NOMO-1 (cell line): ENCODE measurements at regions not wholly inside any gene's neighbourhood (a gene's known extent, or its start where the extent isn't known, plus 50 kb on each side); places are given as distances from the start of the nearest gene placed in this dataset.
"Not testable (repeated sequence)": the region's sequence is repeated elsewhere in the genome, so short reads cannot be mapped to it uniquely, and the experiment has no call there.

ENCODE experiments used
- DNase-seq, 2 experiments: peaks; one replicate each; lab custom pipeline; 2025; ENCODE audit not compliant: unreplicated experiment in 2 of 2; lab: John Stamatoyannopoulos, UW

DNA sequence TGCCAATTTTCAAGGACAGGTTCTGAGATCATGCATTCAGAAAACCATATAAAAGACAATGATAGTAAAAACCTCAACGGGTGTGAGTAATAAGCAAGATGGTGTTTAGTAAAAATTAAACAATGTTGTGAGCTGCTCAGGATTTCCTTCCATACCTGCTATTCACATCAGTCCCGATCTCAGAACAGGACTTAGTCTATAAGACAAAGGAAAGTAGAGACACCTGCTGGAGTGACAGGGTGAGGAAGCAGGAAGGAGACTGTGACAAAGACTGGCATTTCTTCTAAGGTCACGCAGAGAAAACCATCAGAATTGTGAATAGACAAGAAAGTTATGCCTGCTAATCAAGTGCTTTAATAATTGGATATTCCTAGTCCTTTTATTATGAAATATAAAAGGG, 648.0 kb downstream of the DACH1 start:
- no peak for DNase-seq

GRCh38 chr13:71217827-71218226, 649.2 kb downstream of the DACH1 start:
- DNase-seq, result no peak

GRCh38 chr13:71214821-71215220, 652.2 kb downstream of the DACH1 start:
- no peak for DNase-seq

DNA sequence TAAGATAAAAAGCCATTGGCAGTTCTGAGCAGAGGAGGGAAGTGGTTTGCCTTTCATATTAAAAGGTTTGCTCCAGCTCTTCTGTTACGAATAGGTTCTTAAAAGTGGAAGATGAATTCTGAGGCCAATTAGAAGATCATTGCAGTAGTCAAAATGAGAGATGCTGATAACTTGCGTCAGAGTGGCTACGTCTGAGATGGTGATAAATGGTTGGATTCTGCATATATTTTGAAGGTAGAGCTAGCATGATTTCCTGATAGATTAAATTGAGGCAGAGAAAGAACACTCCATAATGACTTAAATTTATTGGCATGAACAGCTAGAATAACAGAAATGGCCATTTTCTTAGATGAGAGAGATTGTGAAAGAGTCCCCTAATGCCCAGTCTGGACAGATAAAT, 652.6 kb downstream of the DACH1 start:
- DNase-seq, result no peak

- no peak for DNase-seq
These were observed 653.7 kb downstream of the DACH1 start for GRCh38 chr13:71213252-71213821.

DNA sequence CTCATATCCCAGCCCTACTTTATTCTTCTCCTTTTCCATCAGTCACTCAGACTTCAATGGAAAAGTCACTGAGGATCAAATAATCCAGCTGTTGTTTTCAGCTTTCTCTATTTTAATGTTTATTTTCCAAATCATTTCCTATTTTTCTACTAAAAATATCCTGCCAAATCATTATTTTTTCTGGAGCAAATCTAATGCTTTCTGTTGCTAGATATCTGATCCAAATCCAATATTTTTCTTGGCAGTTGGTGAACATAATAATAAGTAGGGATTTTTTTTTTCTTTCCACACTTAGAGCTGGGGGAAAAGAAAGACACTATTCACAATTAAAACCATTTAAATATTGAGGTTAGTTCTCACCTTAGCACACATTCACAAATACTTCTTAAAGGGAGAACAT, 656.1 kb downstream of the DACH1 start:
- no peak for DNase-seq

DNA sequence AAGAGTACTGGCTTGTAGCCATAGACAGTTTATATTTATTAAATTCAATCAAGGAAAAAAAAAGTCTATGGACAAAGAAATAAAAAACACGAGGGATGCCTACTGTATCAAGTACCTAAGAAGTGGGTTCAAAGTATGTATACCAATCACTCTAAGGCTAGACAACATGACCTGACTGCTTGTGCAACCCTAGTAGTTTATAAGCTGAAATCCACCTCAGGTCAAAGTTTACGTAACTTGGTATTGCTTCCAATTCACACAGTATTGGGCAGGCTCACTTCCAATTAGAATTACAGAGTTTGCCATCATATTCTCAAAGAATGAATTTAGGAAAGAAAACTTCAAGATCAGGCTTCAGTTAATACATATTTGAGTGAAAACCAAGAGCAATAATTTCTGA, 657.8 kb downstream of the DACH1 start:
- no peak for DNase-seq

GRCh38 chr13:71184583-71184982, 682.4 kb downstream of the DACH1 start:
- not testable (repeated sequence) for DNase-seq

- DNase-seq, result not testable (repeated sequence)
These were observed 683.7 kb downstream of the DACH1 start for GRCh38 chr13:71183352-71183751.

DNA sequence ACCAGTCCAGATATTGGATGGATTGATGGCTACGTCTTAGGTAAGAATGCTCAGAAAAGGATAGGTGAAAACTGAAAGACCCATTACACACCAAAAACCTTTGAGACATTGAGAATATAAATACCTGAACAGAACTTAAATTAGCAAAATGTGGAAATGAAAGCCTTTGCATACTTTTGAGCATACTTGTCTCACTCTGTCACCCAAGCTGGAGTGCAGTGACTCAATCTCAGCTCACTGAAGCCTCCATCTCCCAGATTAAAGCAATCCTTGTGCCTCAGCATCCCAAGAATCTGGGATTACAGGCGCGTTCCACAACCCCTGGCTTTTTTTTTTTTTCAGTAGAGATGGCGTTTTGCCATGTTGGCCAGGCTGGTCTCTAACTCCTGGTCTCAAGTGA, 695.3 kb downstream of the DACH1 start:
- DNase-seq, result no peak

GRCh38 chr13:71169180-71169579, 697.8 kb downstream of the DACH1 start:
- no peak for DNase-seq

- DNase-seq, result no peak
These were observed 710.5 kb downstream of the DACH1 start for GRCh38 chr13:71156550-71156949.

DNA sequence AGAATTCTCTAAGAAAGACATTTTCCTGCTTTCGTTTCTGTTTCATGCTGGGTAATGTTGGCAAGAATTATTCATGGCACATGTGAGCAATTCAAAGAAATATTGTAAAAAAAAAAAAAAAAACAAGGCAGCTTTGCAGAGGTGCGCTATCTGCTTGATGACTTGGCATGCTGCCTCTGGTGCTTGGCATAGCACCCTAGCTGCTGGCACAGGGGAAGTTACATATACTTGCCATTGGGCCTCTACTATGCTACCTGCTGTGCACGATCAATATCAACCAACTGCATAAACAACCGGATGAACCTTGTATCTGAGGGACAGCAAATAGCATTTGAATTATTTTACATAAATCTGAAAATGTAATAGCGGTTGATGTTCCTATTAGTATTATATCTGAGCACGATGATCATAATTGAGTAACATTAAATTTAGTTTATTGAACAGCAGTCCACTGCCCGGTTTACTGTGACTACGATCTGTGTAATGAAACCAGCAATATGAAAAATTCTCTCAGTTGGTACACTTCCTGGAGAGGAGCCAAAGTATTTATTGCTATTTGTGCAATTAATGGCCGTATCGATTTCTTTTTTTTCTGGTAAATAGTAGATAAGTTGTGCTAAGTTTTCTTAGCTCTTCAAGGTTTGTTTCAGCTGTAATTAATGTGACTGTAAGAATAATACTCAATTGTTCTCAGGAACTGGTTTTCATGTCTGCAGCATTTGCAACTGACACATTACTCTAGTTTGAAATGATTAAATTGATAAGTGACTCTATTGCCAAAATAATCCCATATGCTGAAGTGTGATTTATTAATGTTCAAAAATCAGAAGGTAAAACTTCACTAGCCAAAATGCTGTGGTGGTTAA, 717.3 kb downstream of the DACH1 start:
- no peak for DNase-seq

GRCh38 chr13:71149046-71149445, 718.0 kb downstream of the DACH1 start:
- DNase-seq, result no peak

DNA sequence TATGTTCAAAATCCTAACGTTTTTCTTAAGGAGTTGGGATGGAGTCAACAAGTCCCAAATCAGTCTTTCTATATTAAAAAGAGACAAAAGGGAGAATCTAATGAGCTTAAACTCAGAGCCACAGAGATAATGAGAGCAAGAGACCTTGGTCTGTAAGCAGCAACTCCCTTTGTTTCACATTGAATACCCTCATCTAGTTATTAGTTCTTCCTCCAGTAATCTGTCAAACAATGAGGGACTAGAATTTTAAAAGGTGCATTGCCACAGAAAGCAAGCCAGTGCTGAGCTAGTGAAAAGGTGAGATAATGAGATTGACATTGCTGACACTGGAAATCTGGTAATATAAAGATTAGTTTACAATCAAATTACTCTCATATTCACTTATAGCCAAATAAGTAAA, 718.6 kb downstream of the DACH1 start:
- DNase-seq, result no peak

DNA sequence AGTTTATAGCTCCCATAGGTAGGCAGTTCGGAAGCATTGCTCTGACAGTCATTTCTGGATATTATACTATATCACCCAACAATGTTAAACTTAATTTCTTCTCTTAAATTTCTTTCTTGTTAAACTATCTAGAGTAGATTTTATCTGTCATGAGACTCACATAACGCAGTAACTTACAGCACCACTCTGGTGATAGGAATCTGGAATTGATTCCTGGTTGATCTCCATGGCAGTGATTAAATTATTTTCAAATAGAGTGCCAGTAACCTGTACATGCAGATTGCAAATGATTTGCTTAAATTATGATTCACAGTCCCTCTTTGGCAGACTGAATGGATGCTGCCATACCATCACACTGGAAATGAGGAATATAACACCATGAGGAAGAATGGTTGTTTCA, 722.1 kb downstream of the DACH1 start:
- no peak for DNase-seq

GRCh38 chr13:71137101-71137500, 729.9 kb downstream of the DACH1 start:
- DNase-seq, result no peak

DNA sequence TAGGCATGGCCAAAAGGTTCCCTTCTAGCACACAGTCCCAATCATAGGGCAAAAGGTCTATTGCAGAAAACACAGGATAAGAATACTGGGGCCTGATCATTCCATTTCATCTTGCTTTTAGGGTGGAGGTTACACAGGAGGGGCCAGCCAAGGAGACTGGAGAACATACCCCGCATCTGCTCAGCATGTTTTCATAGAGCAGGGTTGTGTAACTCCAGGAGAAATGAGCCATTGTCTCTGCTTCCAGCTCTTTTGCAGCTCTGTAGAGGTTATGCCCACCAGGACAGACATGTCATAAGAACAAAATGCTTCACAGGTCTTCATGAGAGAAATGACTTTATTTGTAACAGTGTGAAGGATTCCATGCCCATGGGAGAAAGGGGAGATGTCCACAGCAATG, 742.8 kb downstream of the DACH1 start:
- DNase-seq, result no peak

DNA sequence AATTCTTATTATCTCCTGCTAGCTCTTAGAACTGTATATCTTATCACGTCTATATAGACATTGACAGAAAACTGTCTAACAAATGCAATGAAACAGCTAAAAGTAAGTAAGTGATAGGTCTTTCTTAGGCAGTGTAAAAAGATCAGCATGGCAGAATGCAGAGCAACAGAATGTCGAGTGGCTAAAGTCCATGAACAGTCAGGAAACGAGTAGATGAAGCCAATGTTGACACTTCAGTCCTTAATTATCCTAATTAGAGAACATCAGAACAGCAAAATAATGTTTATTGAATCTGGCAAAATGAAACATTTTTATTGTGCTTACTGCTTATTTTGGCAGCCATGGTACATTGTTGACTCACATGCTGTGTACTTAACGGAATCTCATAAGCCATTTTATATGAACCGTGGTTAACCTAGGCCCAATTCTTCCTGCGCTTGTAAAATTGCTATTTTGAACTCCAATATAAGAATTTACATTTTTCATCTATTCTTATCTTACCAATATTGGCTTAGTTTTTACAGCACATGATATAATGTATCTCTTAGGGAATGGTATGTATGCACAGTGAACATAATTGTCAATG, 748.1 kb downstream of the DACH1 start:
- no peak for DNase-seq

DNA sequence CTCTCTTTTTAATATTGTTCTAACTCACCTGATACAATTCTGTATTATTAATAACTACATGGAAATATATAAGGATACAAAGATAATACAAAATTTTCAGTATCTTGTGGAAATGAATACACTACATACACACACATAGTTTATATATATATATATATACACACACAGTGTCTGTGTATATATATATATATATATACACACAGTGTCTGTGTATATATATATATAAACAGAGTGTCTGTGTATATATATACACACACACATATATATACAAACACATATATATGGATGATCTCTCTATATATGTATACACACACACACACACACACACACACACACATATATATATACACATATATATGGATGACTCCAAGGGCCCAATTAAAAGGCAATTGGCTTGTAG, 749.1 kb downstream of the DACH1 start:
- no peak for DNase-seq

DNA sequence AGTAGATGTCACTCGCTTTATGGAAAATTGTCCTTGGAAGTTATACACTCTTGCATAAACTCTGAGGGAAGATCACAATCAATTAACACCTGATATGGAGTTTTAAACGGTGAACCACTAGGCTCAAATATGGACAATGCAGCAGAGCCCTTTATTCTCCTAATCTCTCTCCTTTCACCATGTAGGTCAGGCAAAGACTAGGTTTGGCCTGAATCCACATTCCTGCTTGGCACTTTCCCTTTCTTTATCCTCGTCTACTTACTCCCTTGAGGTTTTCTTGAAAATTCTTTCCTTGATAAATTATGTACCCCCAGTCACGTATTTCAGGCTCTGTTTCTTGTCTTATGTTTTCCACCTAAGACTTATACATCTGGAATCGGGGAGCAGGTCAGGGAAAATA, 751.7 kb downstream of the DACH1 start:
- no peak for DNase-seq

DNA sequence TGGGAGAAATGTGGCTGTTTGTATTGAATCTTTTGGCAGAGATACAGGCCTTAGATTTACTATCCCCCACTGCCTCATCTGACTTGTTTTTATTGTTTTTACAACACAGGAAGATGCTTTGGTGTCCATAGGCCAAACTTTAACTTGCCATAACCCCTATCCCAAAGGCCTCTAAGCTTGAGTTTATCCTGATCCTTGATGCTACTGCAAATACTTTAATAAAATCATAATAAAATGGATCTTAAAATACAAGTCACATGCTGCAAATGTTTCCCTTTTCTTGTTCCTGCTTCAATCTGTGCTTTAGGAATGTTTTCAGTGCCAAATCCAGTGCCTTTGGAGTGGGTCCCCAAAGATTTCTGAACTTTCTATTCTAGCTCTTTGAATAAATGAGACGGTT, 770.6 kb downstream of the DACH1 start:
- DNase-seq, result no peak
